ENCODE measurements at regions not wholly inside any gene's neighbourhood (a gene's known extent, or its start where the extent isn't known, plus 50 kb on each side); places are given as distances from the start of the nearest gene placed in this dataset.

DNA sequence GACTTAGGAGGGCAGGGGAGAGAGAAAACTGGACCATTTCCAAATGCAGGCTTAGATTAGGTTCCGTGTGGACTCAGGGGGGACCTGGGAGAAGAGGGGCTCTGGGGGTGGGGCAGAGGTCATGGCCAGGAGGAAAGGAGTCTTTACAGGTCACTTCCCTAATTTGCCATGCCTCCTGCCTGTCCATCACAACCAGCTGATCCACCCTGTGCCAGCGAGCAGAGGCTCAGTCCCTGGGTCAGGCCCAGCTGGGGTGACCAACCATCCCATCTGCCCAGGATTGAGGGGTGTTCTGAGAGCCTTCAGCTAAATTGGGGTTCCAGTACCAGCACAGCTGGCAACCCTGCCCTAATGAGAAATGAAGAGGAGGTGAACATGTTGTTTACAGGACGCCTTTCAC lies 84.6 kb upstream of the CACUL1 start:
- no peak for DNase-seq (ENCODE audit: extremely low spot score)
- 84% methylated on average over 3 of the region's 3 CpGs for WGBS
- H3K27ac ChIP-seq (replicated peaks in 1 of 4) = no peak overlapping the region
- TF ChIP-seq POLR2AphosphoS5 (IDR thresholded peaks at IDR 0.05) = no peak
- TF ChIP-seq, protein P1, sequence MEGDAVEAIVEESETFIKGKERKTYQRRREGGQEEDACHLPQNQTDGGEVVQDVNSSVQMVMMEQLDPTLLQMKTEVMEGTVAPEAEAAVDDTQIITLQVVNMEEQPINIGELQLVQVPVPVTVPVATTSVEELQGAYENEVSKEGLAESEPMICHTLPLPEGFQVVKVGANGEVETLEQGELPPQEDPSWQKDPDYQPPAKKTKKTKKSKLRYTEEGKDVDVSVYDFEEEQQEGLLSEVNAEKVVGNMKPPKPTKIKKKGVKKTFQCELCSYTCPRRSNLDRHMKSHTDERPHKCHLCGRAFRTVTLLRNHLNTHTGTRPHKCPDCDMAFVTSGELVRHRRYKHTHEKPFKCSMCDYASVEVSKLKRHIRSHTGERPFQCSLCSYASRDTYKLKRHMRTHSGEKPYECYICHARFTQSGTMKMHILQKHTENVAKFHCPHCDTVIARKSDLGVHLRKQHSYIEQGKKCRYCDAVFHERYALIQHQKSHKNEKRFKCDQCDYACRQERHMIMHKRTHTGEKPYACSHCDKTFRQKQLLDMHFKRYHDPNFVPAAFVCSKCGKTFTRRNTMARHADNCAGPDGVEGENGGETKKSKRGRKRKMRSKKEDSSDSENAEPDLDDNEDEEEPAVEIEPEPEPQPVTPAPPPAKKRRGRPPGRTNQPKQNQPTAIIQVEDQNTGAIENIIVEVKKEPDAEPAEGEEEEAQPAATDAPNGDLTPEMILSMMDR (IDR thresholded peaks at IDR 0.05) = no peak
- TF ChIP-seq POLR2A (IDR thresholded peaks at IDR 0.05; ENCODE audit: low read depth) = no peak
- no peak for TF ChIP-seq EP300 (IDR thresholded peaks at IDR 0.05)
- H3K9me3 ChIP-seq = no peaks in the 10 kb centered on the region
- peaks cover 0 to 5% (median 0%) of the 10 kb centered on the region in 4 donors for H3K4me1 ChIP-seq
- H3K36me3 ChIP-seq = no peaks in the 10 kb centered on the region
- no peak overlapping the region for H3K4me3 ChIP-seq
- intact Hi-C loops (cut with DNase I) = no loop called here
- H3K27me3 ChIP-seq = no peaks in the 10 kb centered on the region

GRCh38 chr10:118840071-118840775 lies 85.5 kb upstream of the CACUL1 start:
- no peak overlapping the region for H3K27ac ChIP-seq (replicated peaks in 1 of 4)
- DNase-seq (ENCODE audit: extremely low spot score) = no peak
- no peak overlapping the region for H3K4me3 ChIP-seq
- intact Hi-C loops (cut with DNase I) = no loop called here
- H3K27me3 ChIP-seq = no peaks in the 10 kb centered on the region
- H3K9me3 ChIP-seq = no peaks in the 10 kb centered on the region
- no peaks in the 10 kb centered on the region for H3K36me3 ChIP-seq
- TF ChIP-seq, protein P1 (IDR thresholded peaks at IDR 0.05) = no peak
- TF ChIP-seq POLR2AphosphoS5 (IDR thresholded peaks at IDR 0.05) (no peak), POLR2A (IDR thresholded peaks at IDR 0.05; ENCODE audit: low read depth) (no peak), EP300 (IDR thresholded peaks at IDR 0.05) (no peak)
- peaks cover 0 to 7% (median 0%) of the 10 kb centered on the region in 4 donors for H3K4me1 ChIP-seq
- WGBS = 87% methylated on average over 12 of the region's 12 CpGs

DNA sequence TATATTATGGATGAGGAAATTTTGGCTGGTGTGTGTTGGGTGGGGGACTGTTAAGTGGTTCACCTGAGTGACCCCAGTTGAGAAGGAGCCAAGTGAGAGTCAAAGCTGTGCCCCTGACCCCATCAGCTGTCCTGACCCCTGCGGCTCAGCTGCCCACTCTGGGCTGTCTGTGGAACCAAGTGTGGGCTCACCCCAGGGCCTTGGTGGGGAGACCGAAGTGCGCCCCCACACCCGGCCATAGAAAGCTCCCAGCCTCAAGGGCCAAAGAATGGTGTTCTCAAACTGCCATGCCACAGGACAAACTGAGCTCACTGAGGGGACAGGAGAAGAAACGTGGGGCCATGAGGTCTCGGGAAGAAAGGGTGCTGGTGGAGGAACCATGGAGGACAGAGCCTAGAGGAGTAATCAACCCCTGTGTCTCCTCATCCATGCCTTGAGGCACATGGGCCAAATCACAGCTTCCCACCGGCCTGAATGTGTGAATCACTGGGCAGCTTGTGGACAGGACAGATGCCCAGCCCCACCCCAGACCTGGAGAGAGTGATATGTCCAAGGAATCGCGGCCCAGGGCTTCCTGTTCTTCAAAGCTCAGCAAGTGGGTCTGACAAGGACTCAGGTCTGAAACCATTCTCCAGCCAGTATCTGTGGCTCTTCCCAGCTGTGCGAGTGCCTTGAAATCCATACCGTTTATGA lies 86.2 kb upstream of the CACUL1 start:
- no peak overlapping the region for H3K4me3 ChIP-seq
- H3K27ac ChIP-seq (replicated peaks in 1 of 4) = no peak overlapping the region
- no peaks in the 10 kb centered on the region for H3K9me3 ChIP-seq
- DNase-seq (ENCODE audit: extremely low spot score) = no peak
- WGBS = 85% methylated on average over 6 of the region's 11 CpGs
- intact Hi-C loops (cut with DNase I) = no loop called here
- H3K4me1 ChIP-seq = peaks cover 0 to 7% (median 0%) of the 10 kb centered on the region in 4 donors
- TF ChIP-seq, protein P1 (IDR thresholded peaks at IDR 0.05) = no peak
- TF ChIP-seq EP300 (IDR thresholded peaks at IDR 0.05) = no peak
- TF ChIP-seq POLR2A (IDR thresholded peaks at IDR 0.05; ENCODE audit: low read depth) = no peak
- no peaks in the 10 kb centered on the region for H3K36me3 ChIP-seq
- no peaks in the 10 kb centered on the region for H3K27me3 ChIP-seq

DNA sequence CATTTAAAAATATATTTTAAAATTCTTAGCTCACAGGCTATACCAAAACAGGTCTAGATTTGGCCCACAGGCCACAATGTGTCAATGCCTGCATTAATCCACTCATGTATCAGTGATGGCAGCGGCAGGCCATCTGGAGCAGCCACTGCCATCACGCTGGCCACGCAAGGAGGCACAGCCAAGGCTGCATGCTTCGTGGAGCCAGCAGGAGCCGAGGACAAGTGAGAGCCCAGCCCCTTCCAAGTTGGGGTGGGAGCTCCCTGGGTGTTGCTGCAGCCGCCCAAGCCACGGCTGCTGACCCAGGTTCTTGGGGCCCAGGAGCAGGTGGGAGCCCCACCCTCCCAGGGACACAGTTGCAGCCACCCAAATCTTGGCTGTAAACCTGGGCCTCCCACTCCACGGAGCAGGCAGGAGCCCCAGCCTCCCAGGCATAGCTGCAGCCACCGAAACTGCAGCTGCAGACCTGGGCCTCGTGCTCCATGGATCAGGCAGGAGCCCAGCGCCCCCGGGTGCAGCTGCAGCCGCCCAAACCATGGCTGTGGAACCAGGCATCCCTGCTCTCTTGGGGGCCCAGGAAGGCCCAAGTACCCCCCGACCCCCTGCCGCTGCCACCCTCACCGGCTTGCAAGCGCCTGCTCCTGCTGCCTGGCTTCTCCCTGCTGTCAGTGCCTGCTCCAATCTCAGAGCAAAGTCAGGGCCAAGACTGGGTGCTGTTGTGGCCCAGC lies 87.3 kb upstream of the CACUL1 start:
- TF ChIP-seq POLR2AphosphoS5 (IDR thresholded peaks at IDR 0.05) (no peak), EP300 (IDR thresholded peaks at IDR 0.05) (no peak), POLR2A (IDR thresholded peaks at IDR 0.05; ENCODE audit: low read depth) (no peak)
- TF ChIP-seq, protein P1 (IDR thresholded peaks at IDR 0.05) = no peak
- intact Hi-C loops (cut with DNase I) = no loop called here
- no peak for DNase-seq (ENCODE audit: extremely low spot score)
- Histone ChIP-seq H3K9me3 (no peaks in the 10 kb centered on the region), H3K4me1 (peaks cover 0 to 7% (median 0%) of the 10 kb centered on the region in 4 donors), H3K36me3 (no peaks in the 10 kb centered on the region), H3K27ac (replicated peaks in 1 of 4) (no peak overlapping the region), H3K27me3 (no peaks in the 10 kb centered on the region), H3K4me3 (no peak overlapping the region)
- WGBS = 86% methylated on average over 8 of the region's 17 CpGs
